Tibial nerve (tissue), 4 donors: ENCODE measurements at regions not wholly inside any gene's neighbourhood (a gene's known extent, or its start where the extent isn't known, plus 50 kb on each side); places are given as distances from the start of the nearest gene placed in this dataset.

Experiments
- DNase-seq, 2 donors: peaks; one replicate each; pipeline ENCODE4 v3.0.0-alpha.2; 2019; ENCODE audit warnings: low spot score in 2 of 2
- H3K27ac ChIP-seq, 4 donors: fragments of 200-600 bp; sonication (generic) in 3 of 4; one replicate each; pipeline ENCODE4 v1.5.1; 2017 to 2019; ENCODE audit warnings: mild to moderate bottlenecking in 1 of 4
- H3K27me3 ChIP-seq, 2 donors: fragments of 200-600 bp; sonication (generic) in 1 of 2; one replicate each; pipeline versions ENCODE4 v1.5.1 to v1.6.0; 2017 to 2019
- H3K36me3 ChIP-seq, 3 donors: fragments of 200-600 bp; sonication (generic); one replicate each; pipeline ENCODE4 v1.5.1; 2018 to 2019
- H3K4me1 ChIP-seq, 4 donors: fragments of 200-600 bp; sonication (generic) in 3 of 4; one replicate each; pipeline ENCODE4 v1.5.1; 2017 to 2019
- H3K4me3 ChIP-seq, 4 donors: fragments of 200-600 bp; sonication (generic) in 3 of 4; one replicate each; pipeline ENCODE4 v1.5.1; 2017 to 2019; ENCODE audit warnings: mild to moderate bottlenecking in 1 of 4, moderate library complexity in 1 of 4
- H3K9me3 ChIP-seq, 4 donors: fragments of 200-600 bp; sonication (generic) in 3 of 4; one replicate each; pipeline ENCODE4 v1.5.1; 2017 to 2019
- CTCF ChIP-seq, 5 experiments: fragments of 200-600 bp in 3 of 5; fragments of 450-650 bp in 2 of 5; sonication (generic) in 3 of 5; IDR thresholded peaks; one replicate each; pipeline ENCODE4 v1.5.1; 2016 to 2019; ENCODE audit warnings: antibody characterized with exemption in 5 of 5, mild to moderate bottlenecking in 3 of 5, moderate library complexity in 2 of 5
- EP300 ChIP-seq, 2 donors: sonication (generic); formaldehyde crosslinking; IDR thresholded peaks; one replicate each; pipeline ENCODE4 v1.6.1; 2017; ENCODE audit warnings: antibody characterized with exemption in 2 of 2, mild to moderate bottlenecking in 1 of 2
- POLR2A ChIP-seq, 2 donors: fragments of 450-650 bp; IDR thresholded peaks; one replicate each; pipeline ENCODE4 v1.6.1; 2017; ENCODE audit warnings: antibody characterized with exemption in 2 of 2, mild to moderate bottlenecking in 2 of 2, moderate library complexity in 2 of 2
- WGBS, 2 donors: methylation state at CpG; one replicate each; pipeline ENCODE4 v1.1.5; 2018; 5-methylcytosine and 5-hydroxymethylcytosine counted together

- no peak for DNase-seq
- H3K27ac ChIP-seq: no peak overlapping the region
- peaks cover 0 to under 1% (median 0%) of the 10 kb centered on the region in 4 donors for H3K9me3 ChIP-seq
- WGBS, 2 donors: 64 to 87% methylated on average over 1 of the region's 1 CpG
- H3K27me3 ChIP-seq: no peaks in the 10 kb centered on the region
- no peaks in the 10 kb centered on the region for H3K4me1 ChIP-seq
- H3K36me3 ChIP-seq: no peaks in the 10 kb centered on the region
- TF ChIP-seq POLR2A (IDR thresholded peaks at IDR 0.05): no peak
- no peak for TF ChIP-seq EP300 (IDR thresholded peaks at IDR 0.05)
- no peak for TF ChIP-seq CTCF (IDR thresholded peaks at IDR 0.05)
- no peak overlapping the region for H3K4me3 ChIP-seq
These were observed 59.9 kb upstream of the DAB2 start for GRCh38 chr5:39484673-39485072.

DNA sequence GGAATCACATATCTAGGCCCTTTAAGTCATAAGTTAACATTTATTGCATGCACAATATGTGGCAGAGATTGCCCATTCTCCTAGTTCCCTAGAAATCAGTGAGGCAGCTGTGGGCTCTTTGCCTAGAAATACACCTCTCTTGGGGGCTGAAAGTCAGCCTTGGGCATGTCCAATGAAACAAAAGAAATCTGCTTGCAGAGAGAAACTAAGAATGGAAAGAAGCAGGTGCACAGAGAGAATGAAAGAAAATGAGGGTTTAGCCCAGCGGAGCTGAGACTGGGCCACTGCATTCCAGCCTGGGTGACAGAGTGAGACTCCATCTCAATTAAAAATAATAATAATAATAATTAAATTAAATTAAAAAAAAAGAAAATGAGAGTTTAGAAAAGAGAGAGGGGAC lies 57.3 kb upstream of the DAB2 start:
- peaks cover 0 to under 1% (median 0%) of the 10 kb centered on the region in 4 donors for H3K4me1 ChIP-seq
- no peaks in the 10 kb centered on the region for H3K36me3 ChIP-seq
- no peak overlapping the region for H3K4me3 ChIP-seq
- H3K9me3 ChIP-seq: no peaks in the 10 kb centered on the region
- 96 to 100% methylated on average over 1 of the region's 1 CpG for WGBS, 2 donors
- TF ChIP-seq CTCF (IDR thresholded peaks at IDR 0.05) (no peak), EP300 (IDR thresholded peaks at IDR 0.05) (no peak), POLR2A (IDR thresholded peaks at IDR 0.05) (no peak)
- no peaks in the 10 kb centered on the region for H3K27me3 ChIP-seq
- no peak for DNase-seq
- no peak overlapping the region for H3K27ac ChIP-seq

DNA sequence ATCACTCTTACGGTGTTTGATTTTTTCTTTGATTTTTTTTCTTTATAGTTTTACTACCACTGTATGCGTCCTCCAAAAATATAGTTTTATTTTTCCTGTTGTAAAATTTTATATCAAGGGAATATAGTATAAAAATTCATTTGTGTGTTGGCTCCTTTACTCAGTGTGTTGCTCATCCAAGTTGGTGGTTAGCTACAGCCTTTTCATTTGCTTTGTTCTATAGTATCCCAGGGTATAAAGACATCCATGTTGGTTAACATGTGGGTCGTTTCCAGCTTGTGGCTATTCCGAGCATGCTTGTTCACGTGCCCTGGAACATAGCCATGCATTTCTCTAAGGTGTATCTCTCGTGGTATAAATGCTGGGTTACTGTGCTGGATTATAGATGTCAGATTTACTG lies 54.8 kb upstream of the DAB2 start:
- WGBS, 2 donors: 82 to 87% methylated on average over 6 of the region's 6 CpGs
- peaks cover 0 to 20% (median 0%) of the 10 kb centered on the region in 4 donors for H3K4me1 ChIP-seq
- H3K9me3 ChIP-seq: no peaks in the 10 kb centered on the region
- DNase-seq: no peak
- no peaks in the 10 kb centered on the region for H3K36me3 ChIP-seq
- no peak for TF ChIP-seq EP300 (IDR thresholded peaks at IDR 0.05)
- no peak for TF ChIP-seq POLR2A (IDR thresholded peaks at IDR 0.05)
- H3K27ac ChIP-seq: no peak overlapping the region
- H3K4me3 ChIP-seq: no peak overlapping the region
- no peaks in the 10 kb centered on the region for H3K27me3 ChIP-seq

- WGBS, 2 donors: 0% methylated on average over 1 of the region's 1 CpG
- TF ChIP-seq POLR2A (IDR thresholded peaks at IDR 0.05) (no peak), CTCF (IDR thresholded peaks at IDR 0.05) (no peak), EP300 (IDR thresholded peaks at IDR 0.05) (no peak)
- H3K27ac ChIP-seq: no peak overlapping the region
- no peak for DNase-seq
- H3K4me1 ChIP-seq: peaks cover 0 to 20% (median 0%) of the 10 kb centered on the region in 4 donors
- no peaks in the 10 kb centered on the region for H3K9me3 ChIP-seq
- no peak overlapping the region for H3K4me3 ChIP-seq
- no peaks in the 10 kb centered on the region for H3K27me3 ChIP-seq
- H3K36me3 ChIP-seq: no peaks in the 10 kb centered on the region
These were observed 54.1 kb upstream of the DAB2 start for GRCh38 chr5:39478863-39479262.

- Histone ChIP-seq H3K27me3 (no peaks in the 10 kb centered on the region), H3K4me1 (peaks cover 0 to 20% (median 0%) of the 10 kb centered on the region in 4 donors), H3K27ac (no peak overlapping the region), H3K36me3 (no peaks in the 10 kb centered on the region), H3K9me3 (no peaks in the 10 kb centered on the region), H3K4me3 (no peak overlapping the region)
- TF ChIP-seq CTCF (IDR thresholded peaks at IDR 0.05): no peak
- no peak for TF ChIP-seq POLR2A (IDR thresholded peaks at IDR 0.05)
- no peak for TF ChIP-seq EP300 (IDR thresholded peaks at IDR 0.05)
- 72 to 78% methylated on average over 2 of the region's 2 CpGs for WGBS, 2 donors
- DNase-seq: no peak
These were observed 52.1 kb upstream of the DAB2 start for GRCh38 chr5:39476843-39477220.
